Thymus (tissue), 11 donors: ENCODE measurements at regions not wholly inside any gene's neighbourhood (a gene's known extent, or its start where the extent isn't known, plus 50 kb on each side); places are given as distances from the start of the nearest gene placed in this dataset.

ENCODE experiments used
- DNase-seq, 9 donors: peaks; one replicate each; pipeline ENCODE4 v3.0.0-alpha.2; 2013; ENCODE audit warnings: low spot score in 9 of 9, low read depth in 6 of 9, missing footprints in 1 of 9
- H3K27ac ChIP-seq, 2 donors: one replicate each; pipeline ENCODE4 v1.5.1; 2013; ENCODE audit warnings: control low read depth in 1 of 2, low read depth in 1 of 2, low read length in 1 of 2, mild to moderate bottlenecking in 1 of 2, moderate library complexity in 1 of 2
- H3K27me3 ChIP-seq, 2 donors: one replicate each; pipeline ENCODE4 v1.5.1; 2013; ENCODE audit warnings: low read length in 1 of 2; ENCODE audit not compliant: control insufficient read depth in 2 of 2, insufficient read depth in 1 of 2
- H3K36me3 ChIP-seq, 2 donors: one replicate each; pipeline ENCODE4 v1.5.1; 2013; ENCODE audit warnings: low read length in 1 of 2, mild to moderate bottlenecking in 1 of 2, moderate library complexity in 1 of 2; ENCODE audit not compliant: control insufficient read depth in 2 of 2, insufficient read depth in 2 of 2
- H3K4me1 ChIP-seq, 2 donors: one replicate each; pipeline ENCODE4 v1.5.1; 2013; ENCODE audit warnings: low read length in 2 of 2; ENCODE audit not compliant: control insufficient read depth in 2 of 2, insufficient read depth in 2 of 2
- H3K4me3 ChIP-seq, 2 donors: one replicate each; pipeline ENCODE4 v1.5.1; 2013; ENCODE audit warnings: low read length in 2 of 2, control low read depth in 1 of 2, mild to moderate bottlenecking in 1 of 2
- H3K9me3 ChIP-seq, 2 donors: one replicate each; pipeline ENCODE4 v1.5.1; 2013; ENCODE audit warnings: low read length in 1 of 2, mild to moderate bottlenecking in 1 of 2; ENCODE audit not compliant: control insufficient read depth in 2 of 2, insufficient read depth in 1 of 2
- WGBS: extraction: QIAGEN DNeasy Blood & Tissue Kit; methylation state at CpG from one replicate; pipeline ENCODE4 v1.1.7; 2013; 5-methylcytosine and 5-hydroxymethylcytosine counted together
- donor health status: healthy.

- no peaks in the 10 kb centered on the region for H3K27me3 ChIP-seq
- WGBS, result 84% methylated on average over 2 of the region's 2 CpGs
- no peak overlapping the region for H3K27ac ChIP-seq
- no peaks in the 10 kb centered on the region for H3K36me3 ChIP-seq
- no peak for DNase-seq
- no peak overlapping the region for H3K4me3 ChIP-seq
- no peaks in the 10 kb centered on the region for H3K4me1 ChIP-seq
- no peaks in the 10 kb centered on the region for H3K9me3 ChIP-seq
These were observed 356.2 kb downstream of the CBLN2 start for GRCh38 chr18:72187956-72188355.

DNA sequence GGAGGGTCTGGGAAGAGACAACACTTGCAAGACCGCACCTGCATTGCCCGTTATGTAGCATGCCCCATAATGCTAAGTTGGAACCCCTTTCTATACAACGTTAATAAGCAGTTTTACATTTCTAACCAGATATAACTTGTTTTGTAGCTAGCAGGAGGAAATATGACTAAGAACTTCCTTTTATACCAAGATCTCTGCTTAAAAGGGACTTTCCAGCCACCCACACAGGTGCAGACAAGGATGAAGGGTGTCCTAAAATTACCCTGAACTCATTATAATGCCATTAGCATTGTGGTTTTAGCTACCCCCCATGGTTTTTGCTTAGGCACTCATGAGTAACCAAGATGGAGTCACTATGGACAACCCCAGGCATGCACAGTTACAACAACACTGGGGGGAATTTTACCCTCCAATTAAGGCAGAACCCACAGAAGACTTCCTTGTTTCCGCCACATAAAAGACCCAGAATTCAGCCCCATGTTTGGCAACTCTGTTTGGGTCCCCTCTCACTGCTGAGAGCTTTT lies 362.8 kb downstream of the CBLN2 start:
- Histone ChIP-seq H3K4me3 (no peak overlapping the region), H3K27me3 (no peaks in the 10 kb centered on the region), H3K27ac (no peak overlapping the region), H3K36me3 (no peaks in the 10 kb centered on the region), H3K9me3 (no peaks in the 10 kb centered on the region), H3K4me1 (no peaks in the 10 kb centered on the region)
- WGBS, result 92% methylated on average over 4 of the region's 4 CpGs
- no peak for DNase-seq

- no peaks in the 10 kb centered on the region for H3K27me3 ChIP-seq
- DNase-seq, result no peak
- H3K36me3 ChIP-seq, result no peaks in the 10 kb centered on the region
- H3K9me3 ChIP-seq, result no peaks in the 10 kb centered on the region
- H3K4me3 ChIP-seq, result no peak overlapping the region
- H3K4me1 ChIP-seq, result no peaks in the 10 kb centered on the region
- no peak overlapping the region for H3K27ac ChIP-seq
These were observed 363.5 kb downstream of the CBLN2 start for GRCh38 chr18:72180689-72181088.

DNA sequence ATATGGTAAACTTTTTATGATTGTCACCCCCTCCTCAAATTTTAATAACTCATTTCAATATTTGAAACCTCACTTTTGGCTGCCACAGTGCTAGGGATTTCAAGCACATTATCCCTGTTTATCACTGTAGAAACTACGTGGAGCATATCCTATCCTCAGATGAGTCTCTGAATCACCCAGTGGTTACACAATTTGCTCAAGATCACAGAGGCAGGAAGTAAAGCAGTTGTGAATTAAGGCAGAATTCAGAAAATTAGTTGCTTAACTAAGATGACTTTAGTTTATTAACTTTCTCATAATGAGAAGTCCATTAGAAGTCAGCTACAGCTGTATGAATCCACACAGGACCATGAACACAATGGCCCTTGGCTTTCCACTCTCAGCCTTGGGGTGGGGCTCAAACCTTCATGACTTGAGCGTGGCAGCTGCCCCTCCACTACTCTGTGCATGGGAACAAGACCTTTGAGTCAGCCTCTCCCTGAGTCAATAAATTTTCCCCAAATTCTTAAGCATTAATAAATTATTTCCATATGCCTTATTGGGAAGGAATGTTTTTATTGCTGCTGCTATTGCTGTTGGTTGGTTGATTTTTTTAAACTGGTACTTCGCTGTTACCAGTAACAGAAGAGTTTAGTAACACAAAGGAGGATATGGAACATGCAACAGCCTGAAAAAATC lies 369.0 kb downstream of the CBLN2 start:
- H3K36me3 ChIP-seq, result no peaks in the 10 kb centered on the region
- H3K4me3 ChIP-seq, result no peak overlapping the region
- DNase-seq, result no peak
- no peaks in the 10 kb centered on the region for H3K4me1 ChIP-seq
- H3K27ac ChIP-seq, result no peak overlapping the region
- no peaks in the 10 kb centered on the region for H3K9me3 ChIP-seq
- WGBS, result 85% methylated on average over 3 of the region's 3 CpGs
- no peaks in the 10 kb centered on the region for H3K27me3 ChIP-seq

DNA sequence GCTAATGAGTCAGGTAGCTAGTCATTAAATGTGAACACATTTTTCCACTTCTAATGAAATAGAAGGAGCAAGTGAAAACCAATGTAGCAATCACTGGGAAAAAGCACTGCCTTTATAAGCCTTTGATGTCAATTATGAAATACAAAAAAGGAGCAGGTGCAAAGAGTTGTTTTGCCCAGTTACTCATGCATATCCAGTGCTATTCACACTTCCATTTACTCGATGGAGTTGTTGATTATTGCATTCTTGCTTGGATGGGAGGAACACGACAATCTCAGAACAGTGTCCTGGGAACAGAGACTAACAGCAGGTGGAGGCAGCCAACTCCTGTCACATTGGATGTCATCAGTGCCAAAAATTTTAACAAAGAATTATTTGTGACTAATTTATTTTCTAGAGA lies 372.5 kb downstream of the CBLN2 start:
- no peak overlapping the region for H3K4me3 ChIP-seq
- no peak overlapping the region for H3K27ac ChIP-seq
- no peaks in the 10 kb centered on the region for H3K4me1 ChIP-seq
- 79% methylated on average over 2 of the region's 2 CpGs for WGBS
- no peaks in the 10 kb centered on the region for H3K9me3 ChIP-seq
- DNase-seq, result no peak
- H3K36me3 ChIP-seq, result no peaks in the 10 kb centered on the region
- no peaks in the 10 kb centered on the region for H3K27me3 ChIP-seq

DNA sequence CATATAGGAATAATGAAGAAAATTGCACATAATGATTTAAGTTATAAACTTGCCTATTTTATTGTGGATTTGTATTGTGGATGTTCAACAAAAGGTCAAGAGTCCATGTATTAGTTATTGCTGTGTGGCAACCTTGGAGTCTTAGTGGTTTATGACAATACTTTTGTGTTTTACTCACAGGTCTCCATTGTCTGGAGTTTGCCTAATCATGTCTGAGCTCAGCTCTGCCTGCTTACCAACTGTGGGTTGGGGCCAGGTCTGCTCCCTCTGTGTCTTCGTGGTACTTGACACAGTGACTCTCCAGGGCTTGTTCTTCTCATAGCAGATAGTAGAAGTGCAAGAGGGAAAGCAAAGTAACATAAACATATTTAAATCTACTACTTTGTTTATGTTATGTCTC lies 382.5 kb downstream of the CBLN2 start:
- Histone ChIP-seq H3K4me3 (no peak overlapping the region), H3K36me3 (no peaks in the 10 kb centered on the region), H3K9me3 (no peaks in the 10 kb centered on the region), H3K27ac (no peak overlapping the region), H3K27me3 (no peaks in the 10 kb centered on the region), H3K4me1 (no peaks in the 10 kb centered on the region)
- 51% methylated on average over 1 of the region's 1 CpG for WGBS
- DNase-seq, result no peak

- Histone ChIP-seq H3K9me3 (no peaks in the 10 kb centered on the region), H3K4me3 (no peak overlapping the region), H3K36me3 (no peaks in the 10 kb centered on the region), H3K27me3 (no peaks in the 10 kb centered on the region), H3K4me1 (no peaks in the 10 kb centered on the region), H3K27ac (no peak overlapping the region)
- DNase-seq, result no peak
- WGBS, result 65% methylated on average over 5 of the region's 5 CpGs
These were observed 383.4 kb downstream of the CBLN2 start for GRCh38 chr18:72160510-72161445.

- Histone ChIP-seq H3K27ac (no peak overlapping the region), H3K36me3 (no peaks in the 10 kb centered on the region), H3K27me3 (no peaks in the 10 kb centered on the region), H3K9me3 (no peaks in the 10 kb centered on the region), H3K4me1 (no peaks in the 10 kb centered on the region), H3K4me3 (no peak overlapping the region)
- 86% methylated on average over 5 of the region's 5 CpGs for WGBS
- DNase-seq, result no peak
These were observed 388.8 kb downstream of the CBLN2 start for GRCh38 chr18:72155327-72155726.

GRCh38 chr18:72154926-72155325 lies 389.2 kb downstream of the CBLN2 start:
- H3K27me3 ChIP-seq, result no peaks in the 10 kb centered on the region
- no peak overlapping the region for H3K4me3 ChIP-seq
- DNase-seq, result no peak
- H3K27ac ChIP-seq, result no peak overlapping the region
- 84% methylated on average over 2 of the region's 2 CpGs for WGBS
- H3K4me1 ChIP-seq, result no peaks in the 10 kb centered on the region
- no peaks in the 10 kb centered on the region for H3K36me3 ChIP-seq
- H3K9me3 ChIP-seq, result no peaks in the 10 kb centered on the region
